ENCODE measurements at regions not wholly inside any gene's neighbourhood (a gene's known extent, or its start where the extent isn't known, plus 50 kb on each side); places are given as distances from the start of the nearest gene placed in this dataset.

DNA sequence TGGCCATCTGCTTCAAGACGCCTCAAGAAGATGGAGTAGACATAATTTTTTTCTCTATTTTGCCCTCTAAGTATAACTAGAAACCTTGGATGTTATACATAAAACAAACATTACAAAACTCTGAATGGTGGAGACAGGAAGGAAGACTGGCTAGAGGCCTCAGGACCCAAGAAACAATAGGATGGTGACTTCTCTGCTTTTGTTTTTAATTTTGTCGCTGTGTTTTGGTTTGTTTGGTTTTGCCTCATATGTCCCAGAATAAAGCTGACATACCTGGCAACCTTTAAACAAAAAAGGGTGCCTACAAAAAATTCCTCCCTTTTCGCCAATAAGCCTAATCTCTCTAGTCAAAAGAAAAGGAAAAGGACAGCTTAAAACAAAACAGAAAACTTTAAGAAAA, 109.1 kb downstream of the PPP4R3C start:
- intact Hi-C loops (cut with DNase I), result no loop called here
- H3K36me3 ChIP-seq, result no peaks in the 10 kb centered on the region
- H3K4me1 ChIP-seq, result no peaks in the 10 kb centered on the region
- 43% methylated on average over 3 of the region's 3 CpGs for WGBS (ENCODE audit: insufficient coverage, low coverage, low lambda C conversion rate, missing lambda C conversion rate)
- DNase-seq (no peak), ATAC-seq (no peak)
- no peaks in the 10 kb centered on the region for H3K9me3 ChIP-seq
- H3K4me3 ChIP-seq, result no peak overlapping the region
- no peaks in the 10 kb centered on the region for H3K27me3 ChIP-seq
- TF ChIP-seq, protein P1, sequence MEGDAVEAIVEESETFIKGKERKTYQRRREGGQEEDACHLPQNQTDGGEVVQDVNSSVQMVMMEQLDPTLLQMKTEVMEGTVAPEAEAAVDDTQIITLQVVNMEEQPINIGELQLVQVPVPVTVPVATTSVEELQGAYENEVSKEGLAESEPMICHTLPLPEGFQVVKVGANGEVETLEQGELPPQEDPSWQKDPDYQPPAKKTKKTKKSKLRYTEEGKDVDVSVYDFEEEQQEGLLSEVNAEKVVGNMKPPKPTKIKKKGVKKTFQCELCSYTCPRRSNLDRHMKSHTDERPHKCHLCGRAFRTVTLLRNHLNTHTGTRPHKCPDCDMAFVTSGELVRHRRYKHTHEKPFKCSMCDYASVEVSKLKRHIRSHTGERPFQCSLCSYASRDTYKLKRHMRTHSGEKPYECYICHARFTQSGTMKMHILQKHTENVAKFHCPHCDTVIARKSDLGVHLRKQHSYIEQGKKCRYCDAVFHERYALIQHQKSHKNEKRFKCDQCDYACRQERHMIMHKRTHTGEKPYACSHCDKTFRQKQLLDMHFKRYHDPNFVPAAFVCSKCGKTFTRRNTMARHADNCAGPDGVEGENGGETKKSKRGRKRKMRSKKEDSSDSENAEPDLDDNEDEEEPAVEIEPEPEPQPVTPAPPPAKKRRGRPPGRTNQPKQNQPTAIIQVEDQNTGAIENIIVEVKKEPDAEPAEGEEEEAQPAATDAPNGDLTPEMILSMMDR (IDR thresholded peaks at IDR 0.05), result no peak
- TF ChIP-seq POLR2A (IDR thresholded peaks at IDR 0.05), result no peak
- H3K27ac ChIP-seq, result no peak overlapping the region

DNA sequence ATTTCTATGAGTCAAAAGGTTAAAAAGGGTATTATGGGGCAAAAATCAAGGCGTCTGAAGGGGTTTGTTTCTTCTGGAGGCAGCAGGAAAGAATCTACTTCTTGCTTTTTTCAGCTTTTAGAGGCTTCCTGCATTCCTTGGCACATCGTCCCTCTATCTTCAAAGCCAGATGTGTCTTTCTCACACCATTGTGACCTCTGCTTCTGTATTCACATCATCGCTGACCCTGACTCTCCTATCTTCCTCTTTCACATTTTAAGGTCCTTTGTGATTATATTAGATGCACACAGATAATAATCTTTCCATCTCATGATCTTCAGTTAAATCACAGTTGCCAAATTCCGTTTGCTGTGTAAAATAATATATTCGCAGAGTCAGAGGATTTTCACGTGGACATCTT, 112.7 kb downstream of the PPP4R3C start:
- H3K36me3 ChIP-seq, result no peaks in the 10 kb centered on the region
- H3K27ac ChIP-seq, result no peak overlapping the region
- no peak for ATAC-seq
- no peaks in the 10 kb centered on the region for H3K9me3 ChIP-seq
- H3K27me3 ChIP-seq, result no peaks in the 10 kb centered on the region
- H3K4me1 ChIP-seq, result no peaks in the 10 kb centered on the region
- WGBS (ENCODE audit: insufficient coverage, low coverage, low lambda C conversion rate, missing lambda C conversion rate), result 28% methylated on average over 6 of the region's 6 CpGs
- intact Hi-C loops (cut with DNase I), result no loop called here
- DNase-seq, result no peak
- TF ChIP-seq POLR2A (IDR thresholded peaks at IDR 0.05), result no peak
- TF ChIP-seq, protein P1 (IDR thresholded peaks at IDR 0.05), result no peak
- no peak overlapping the region for H3K4me3 ChIP-seq

DNA sequence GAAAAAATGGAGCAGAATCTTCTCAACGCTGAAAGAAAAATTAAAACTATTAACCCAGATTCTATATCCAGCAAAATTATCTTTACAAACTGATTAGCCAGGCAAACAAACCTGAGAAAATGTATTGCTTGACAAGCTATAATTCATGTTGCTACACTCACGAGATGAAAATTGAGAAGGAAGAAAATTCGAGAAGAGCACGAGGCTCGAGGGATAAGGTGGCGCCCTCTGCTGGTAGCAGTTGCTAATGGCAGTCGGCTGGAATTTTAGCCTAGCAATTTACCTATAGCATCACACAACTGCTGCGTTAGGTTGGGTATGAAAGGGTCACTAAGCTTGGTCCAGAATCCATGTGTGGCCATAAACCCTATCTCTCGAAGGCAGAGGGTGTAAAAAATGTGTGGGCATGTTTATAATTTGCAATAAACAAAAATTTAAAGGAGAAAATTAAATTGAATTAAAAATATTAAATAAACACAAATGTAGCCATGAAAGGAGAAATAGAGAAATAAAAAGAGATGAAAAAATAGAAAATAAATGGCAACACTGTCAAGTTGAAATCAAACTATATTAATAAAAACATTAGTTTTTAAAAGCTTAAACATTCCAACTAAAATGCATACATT, 126.6 kb downstream of the PPP4R3C start:
- peak in 2 of 3 donors; percentile 35 to 36 for DNase-seq
- WGBS (ENCODE audit: insufficient coverage, low coverage, low lambda C conversion rate, missing lambda C conversion rate), result 15% methylated on average over 9 of the region's 9 CpGs
- no peaks in the 10 kb centered on the region for H3K27me3 ChIP-seq
- no peaks in the 10 kb centered on the region for H3K4me1 ChIP-seq
- intact Hi-C loops (cut with DNase I), result no loop called here
- no peak overlapping the region for H3K4me3 ChIP-seq
- H3K36me3 ChIP-seq, result no peaks in the 10 kb centered on the region
- TF ChIP-seq, protein P1 (IDR thresholded peaks at IDR 0.05), result peak; percentile 50 to 88 (median 84)
- TF ChIP-seq POLR2A (IDR thresholded peaks at IDR 0.05), result no peak
- ATAC-seq, result peak; percentile 58 to 69 (median 64)
- no peak overlapping the region for H3K27ac ChIP-seq
- H3K9me3 ChIP-seq, result no peaks in the 10 kb centered on the region

DNA sequence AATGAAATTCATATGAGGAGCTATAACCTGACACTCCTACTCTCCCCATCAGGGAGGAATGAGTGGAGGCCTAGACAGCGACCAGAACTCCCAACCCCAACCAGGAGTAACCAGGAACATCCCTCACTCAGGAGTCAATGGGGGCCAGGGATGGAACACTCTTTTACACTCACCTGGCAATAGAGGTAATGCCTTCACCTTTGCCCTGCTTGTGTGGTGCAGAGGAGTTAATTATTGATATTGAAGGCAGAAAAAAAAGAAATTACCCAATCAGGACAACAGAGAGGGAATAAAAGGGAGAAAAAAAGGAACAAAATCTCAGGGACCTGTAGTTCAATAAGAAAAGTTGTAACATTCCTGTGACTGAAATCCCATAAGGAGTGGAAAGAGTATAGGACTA, 141.5 kb downstream of the PPP4R3C start:
- ATAC-seq (peak in 3 of 4 donors; percentile 35 to 78 (median 36)), DNase-seq (no peak)
- Histone ChIP-seq H3K36me3 (no peaks in the 10 kb centered on the region), H3K27me3 (no peaks in the 10 kb centered on the region), H3K4me1 (no peaks in the 10 kb centered on the region), H3K27ac (no peak overlapping the region), H3K9me3 (no peaks in the 10 kb centered on the region), H3K4me3 (no peak overlapping the region)
- intact Hi-C loops (cut with DNase I), result no loop called here
- 27% methylated on average over 1 of the region's 1 CpG for WGBS (ENCODE audit: insufficient coverage, low coverage, low lambda C conversion rate, missing lambda C conversion rate)
- no peak for TF ChIP-seq POLR2A (IDR thresholded peaks at IDR 0.05)

DNA sequence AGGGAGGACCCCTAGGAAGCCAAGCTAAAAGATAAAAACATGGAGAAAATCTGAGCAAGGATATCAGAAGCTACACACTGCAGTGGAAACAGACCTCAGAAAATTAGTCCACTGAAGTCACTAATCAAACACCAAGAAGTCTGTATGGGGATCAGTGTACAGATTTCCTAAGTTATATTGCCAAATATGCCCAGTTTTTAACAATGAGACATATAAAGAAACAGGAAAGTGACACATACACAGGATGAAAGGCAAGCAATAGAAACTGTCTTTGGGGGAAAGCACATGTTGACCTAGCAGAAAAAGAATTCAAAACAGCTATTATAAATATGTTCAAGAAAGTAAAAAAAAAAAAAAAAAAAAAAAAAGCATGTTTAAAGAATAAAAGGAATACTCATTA, 153.7 kb downstream of the PPP4R3C start:
- no peak for DNase-seq
- Histone ChIP-seq H3K4me1 (no peaks in the 10 kb centered on the region), H3K4me3 (no peak overlapping the region), H3K27ac (no peak overlapping the region), H3K36me3 (no peaks in the 10 kb centered on the region), H3K27me3 (no peaks in the 10 kb centered on the region), H3K9me3 (no peaks in the 10 kb centered on the region)
- ATAC-seq, result no peak
- intact Hi-C loops (cut with DNase I), result no loop called here
- TF ChIP-seq, protein P1 (IDR thresholded peaks at IDR 0.05), result no peak
- TF ChIP-seq POLR2A (IDR thresholded peaks at IDR 0.05), result no peak
